NCI-H526 (cell line): ENCODE measurements at regions not wholly inside any gene's neighbourhood (a gene's known extent, or its start where the extent isn't known, plus 50 kb on each side); places are given as distances from the start of the nearest gene placed in this dataset.
"Not testable (repeated sequence)": the region's sequence is repeated elsewhere in the genome, so short reads cannot be mapped to it uniquely, and the experiment has no call there.

ENCODE experiments used
- DNase-seq, 2 experiments: peaks; one replicate each; lab custom pipeline; 2025; lab: John Stamatoyannopoulos, UW

DNA sequence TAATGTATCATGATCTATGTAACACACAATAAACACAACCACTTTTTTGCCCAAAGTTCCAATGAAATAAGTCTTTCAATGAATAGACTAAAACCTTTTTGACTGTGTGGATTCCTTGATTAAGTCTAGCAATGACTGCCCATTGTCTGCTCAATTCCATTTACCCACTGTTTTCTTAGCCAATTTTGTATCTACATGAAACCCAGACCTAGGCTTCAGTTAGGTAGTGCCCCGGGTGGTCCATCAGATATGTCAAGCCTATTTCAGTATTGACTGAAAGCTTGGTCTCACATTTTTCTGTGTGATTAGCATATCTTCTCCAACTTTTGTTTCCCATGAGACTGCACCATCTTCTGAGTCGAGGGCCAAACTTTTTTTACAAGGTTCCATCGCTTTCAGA lies 615.0 kb downstream of the C6orf118 start:
- DNase-seq, result no peak

DNA sequence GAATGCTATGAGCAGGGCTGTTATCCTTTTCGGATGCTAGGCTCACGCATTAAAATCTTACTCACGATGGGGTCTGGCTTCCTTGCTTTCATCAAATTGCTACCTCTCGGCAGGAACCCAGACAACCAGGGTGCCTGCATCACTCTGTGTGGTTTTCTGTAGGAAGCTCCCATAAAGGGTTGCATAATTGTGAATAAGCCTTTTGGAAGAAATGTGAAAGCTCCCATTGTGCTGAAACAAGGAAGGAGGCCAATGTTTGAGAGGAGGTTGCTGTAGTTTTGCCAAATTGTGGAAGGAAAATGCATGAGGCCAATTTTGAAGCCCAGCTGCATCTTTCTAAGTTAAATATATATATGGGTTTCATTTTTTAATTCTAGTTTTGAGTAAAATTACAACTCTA lies 615.5 kb downstream of the C6orf118 start:
- no peak for DNase-seq

DNA sequence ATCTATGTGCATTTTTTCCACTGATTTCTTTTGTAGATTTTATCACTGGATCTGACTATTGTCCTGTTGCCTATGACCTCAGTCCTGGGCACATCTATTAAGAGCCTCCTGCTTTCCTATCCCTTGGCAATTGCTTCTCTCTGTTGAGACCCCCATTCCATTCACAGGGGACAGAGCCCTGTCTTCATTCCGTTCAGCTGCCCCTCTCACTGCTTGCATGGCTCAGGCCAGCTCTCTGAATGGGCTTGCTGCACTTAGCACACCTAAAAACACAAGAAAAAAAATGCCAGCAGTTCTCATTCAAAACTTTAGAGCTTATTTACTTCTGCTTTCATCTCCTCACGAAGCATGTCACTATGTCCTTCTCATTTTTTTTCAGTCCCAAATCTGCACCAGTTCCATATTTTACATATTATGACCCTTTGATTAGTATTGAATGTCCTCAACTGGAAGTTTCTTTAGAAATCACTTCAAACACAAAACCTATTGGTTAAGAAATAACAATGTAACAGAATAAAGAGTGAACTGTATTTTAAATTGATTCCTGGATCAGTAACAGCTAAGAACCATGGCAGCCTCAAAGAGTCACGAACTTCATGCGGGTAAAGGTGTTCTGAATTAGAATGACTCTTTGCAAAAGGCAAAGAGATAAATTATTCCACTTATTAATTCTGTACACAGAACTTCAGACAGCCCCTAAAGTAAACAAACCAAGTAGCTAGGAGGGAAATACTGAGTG lies 616.5 kb downstream of the C6orf118 start:
- no peak for DNase-seq

DNA sequence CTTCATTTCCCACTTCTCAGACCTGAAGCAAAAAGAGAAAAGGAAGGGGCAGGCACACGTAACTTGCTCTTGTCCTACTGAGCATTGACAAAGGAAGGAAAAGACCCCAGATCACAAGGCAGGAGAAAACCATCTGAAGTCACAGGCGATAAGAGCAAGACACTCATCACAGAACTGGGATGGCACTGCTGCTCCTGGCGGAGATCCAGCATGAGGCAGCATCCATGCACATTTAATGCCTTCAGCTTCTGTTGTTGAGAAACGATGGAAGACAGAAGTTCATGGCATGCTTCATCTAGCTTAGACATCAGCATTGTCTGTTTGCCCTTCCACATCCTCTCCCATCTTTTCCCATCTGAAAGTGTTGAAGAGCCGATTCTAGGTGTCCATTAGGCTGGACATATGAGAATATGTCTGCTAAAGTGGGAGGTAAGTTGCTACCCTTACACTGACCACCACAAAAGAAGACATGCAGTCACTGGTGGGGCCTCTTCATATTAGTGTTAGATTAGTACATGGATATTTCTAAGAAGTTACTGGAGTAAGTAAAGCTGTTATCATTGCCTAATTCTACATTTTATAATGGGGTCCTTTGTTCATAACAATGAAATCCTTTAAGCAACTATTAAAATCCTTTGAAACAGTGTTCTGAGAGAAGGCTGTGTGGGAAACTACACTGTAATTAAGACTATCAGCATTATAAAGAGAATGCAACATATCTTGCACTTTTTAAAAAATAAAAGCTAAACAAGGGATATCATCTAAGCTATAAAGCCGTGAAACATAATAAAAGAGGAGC lies 618.5 kb downstream of the C6orf118 start:
- DNase-seq, result no peak

GRCh38 chr6:164690241-164690640 lies 619.2 kb downstream of the C6orf118 start:
- no peak for DNase-seq

DNA sequence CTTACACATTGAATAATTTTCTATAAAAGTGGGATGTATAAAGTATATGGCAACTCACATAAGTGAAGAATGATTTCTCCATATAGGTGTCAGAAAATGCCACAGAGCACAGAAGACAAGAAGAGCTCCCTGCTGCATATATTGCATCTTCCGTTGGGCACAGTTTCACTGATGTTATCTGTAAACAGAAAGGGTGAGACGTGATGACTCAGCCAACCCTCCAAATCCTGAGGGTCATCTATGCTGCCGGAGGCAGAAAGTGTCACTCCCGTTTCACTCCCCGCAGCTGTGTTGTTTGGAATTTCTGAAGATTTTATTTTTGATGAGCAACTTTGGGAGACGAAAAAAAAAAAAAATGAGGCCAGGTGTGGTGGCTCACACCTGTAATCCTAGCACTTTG lies 644.1 kb downstream of the C6orf118 start:
- DNase-seq, result no peak

DNA sequence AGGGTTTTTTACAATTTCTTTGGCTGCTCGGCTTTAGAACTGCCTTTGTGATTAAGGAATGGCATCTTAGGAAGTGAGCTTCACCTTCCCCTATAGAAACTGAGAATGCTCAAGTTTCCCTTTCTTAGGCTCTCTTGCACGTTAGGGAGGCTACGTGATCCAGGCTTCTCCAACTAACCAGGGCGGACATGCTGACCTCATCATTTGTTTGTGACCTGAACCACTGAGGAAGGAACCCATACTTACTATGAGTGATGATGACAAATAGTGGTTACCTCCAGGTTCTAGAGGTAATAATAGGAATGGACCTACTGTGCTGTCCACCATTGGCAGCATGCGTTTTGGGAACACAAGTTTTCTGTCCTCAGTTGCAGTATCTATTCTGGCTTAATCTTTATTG lies 645.8 kb downstream of the C6orf118 start:
- no peak for DNase-seq

DNA sequence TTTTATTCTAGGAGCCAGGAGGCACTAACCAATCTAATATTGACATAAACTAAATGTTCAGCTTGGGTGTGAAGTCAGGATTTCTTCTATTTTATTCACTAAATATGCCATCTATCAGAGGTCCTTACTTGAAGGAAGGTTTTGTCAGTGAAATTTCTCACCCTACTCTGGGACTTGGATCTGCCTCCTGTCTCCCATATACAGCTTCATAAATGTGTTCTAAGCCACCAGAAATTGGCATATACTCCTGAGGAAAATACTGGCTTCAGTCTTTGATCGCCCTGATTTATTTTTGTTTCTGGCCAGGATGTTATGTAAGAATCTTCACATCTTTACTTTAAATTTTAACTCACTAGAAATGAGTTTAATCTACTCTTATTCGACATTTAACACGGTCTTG lies 647.7 kb downstream of the C6orf118 start:
- no peak for DNase-seq

- no peak for DNase-seq
Observed at GRCh38 chr6:164660781-164661180, 648.6 kb downstream of the C6orf118 start.

- DNase-seq, result no peak
Observed at GRCh38 chr6:164640956-164641355, 668.4 kb downstream of the C6orf118 start.

DNA sequence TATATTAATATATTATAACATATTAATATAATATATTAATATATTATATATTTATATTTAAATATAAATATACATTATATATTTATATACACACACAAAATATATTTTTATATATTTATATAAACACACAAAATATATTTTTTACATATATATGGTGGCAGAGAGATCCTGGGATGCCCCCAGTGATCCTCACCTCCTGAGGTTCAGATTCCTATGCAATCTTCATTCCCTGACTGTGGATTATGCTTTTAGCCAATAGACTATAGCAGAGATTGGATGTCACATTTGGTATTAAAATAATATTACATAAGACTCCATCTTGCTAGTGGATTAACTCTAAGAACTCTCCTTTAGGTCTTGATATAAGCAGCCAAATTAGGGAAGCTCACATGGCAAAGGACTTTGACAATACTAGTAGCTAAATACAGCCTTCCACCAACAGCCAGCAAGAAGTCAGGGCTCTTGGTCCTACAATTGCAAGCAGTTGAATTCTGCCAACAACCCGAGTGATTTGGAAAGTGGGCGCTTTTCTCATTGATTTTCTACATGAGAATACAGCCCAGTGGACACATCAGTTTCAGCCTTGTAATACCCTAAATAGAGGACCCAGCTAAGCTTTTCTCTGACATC lies 681.0 kb downstream of the C6orf118 start:
- DNase-seq, result no peak

- no peak for DNase-seq
Observed at GRCh38 chr6:164616917-164617524, 692.4 kb downstream of the C6orf118 start.

DNA sequence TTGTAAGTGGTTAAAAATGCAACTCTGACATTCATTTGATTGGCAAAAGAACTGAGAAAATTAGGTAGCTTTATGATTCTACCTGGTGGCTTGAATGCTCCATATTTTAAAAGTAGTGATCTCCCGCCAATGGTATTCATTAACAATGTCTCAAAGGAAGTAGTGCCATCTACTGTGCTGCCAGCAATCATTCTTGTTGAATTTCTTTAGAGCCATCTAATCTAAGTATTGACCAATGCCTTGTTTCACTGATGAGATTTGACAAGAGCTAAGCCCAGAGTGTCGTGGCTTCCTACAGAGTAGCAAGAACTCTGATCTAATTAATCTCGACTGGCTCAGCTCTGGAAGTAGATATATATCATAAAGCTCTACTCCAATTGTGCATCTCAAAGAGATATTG lies 696.7 kb downstream of the C6orf118 start:
- no peak for DNase-seq

- not testable (repeated sequence) for DNase-seq
Observed at GRCh38 chr6:164610859-164611258, 698.5 kb downstream of the C6orf118 start.

DNA sequence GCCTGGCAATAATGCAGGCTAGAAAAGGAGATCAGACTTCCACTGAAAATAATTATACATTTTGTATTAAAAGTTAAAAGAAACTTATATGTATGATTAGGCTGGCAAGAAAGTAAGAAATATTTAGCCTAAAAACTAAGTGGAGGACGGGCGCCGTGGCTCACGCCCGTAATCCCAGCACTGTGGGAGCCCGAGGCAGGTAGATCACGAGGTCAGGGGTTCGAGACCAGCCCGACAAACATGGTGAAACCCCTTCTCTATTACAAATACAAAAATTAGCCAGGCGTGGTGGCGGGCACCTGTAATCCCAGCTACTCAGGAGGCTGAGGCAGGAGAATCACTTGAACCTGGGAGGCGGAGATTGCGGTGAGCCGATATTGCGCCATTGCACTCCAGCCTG lies 707.0 kb downstream of the C6orf118 start:
- DNase-seq, result not testable (repeated sequence)

DNA sequence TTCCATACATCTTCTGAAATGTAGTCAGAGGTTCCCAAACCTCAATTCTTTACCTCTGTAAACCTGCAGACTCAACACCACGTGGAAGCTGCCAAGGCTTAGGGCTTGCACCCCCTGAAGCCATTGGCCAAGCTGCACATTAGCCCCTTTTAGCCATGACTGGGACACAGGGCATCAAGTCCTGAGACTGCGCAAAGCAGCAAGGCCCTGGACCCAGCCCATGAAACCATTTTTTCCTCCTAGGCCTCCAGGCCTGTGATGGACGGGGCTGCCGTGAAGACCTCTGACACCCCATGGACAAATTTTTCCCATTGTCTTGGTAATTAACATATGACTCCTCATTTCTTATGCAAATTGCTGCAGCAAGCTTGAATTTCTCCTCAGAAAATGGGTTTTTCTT lies 727.8 kb downstream of the C6orf118 start:
- DNase-seq, result no peak

DNA sequence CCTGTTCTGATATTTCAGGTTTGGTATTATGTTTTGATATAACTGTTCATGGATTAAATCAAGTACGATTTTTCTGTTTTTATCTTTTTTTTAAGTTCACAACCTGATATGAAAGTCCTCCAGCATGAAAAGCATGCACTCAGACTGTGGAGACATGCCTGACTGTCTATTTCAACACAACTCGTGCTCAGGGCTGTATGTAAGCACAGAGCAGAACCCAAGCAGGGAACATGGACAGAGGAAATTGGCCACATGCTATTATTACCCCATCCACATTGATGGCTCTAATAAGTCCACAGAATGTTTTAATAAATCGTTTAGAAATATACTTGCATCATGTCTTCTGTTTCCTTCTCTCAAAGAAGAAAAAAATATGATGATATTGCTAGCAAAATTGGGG lies 730.4 kb downstream of the C6orf118 start:
- no peak for DNase-seq

- no peak for DNase-seq
Observed at GRCh38 chr6:164578616-164579015, 730.8 kb downstream of the C6orf118 start.

DNA sequence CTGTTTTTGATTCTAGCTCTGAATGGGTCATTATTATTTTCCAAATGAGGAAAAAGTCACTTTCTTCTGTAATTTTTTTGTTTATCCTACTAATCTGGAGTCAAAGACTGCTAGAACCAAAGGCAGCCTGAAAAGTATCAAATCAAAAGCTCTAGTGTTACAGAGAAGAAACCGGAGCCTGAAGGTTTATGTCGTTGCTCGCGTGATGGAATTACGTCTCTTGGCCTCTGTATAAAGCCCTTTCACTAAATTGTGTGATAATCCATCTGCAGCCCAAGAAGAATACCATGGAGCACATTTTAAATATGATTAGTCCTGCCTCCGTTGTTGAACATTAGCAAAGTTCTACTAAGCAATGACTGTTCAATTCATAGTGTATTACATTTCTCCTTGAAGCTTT lies 738.6 kb downstream of the C6orf118 start:
- DNase-seq, result no peak

- DNase-seq, result no peak
Observed at GRCh38 chr6:164569509-164569908, 739.9 kb downstream of the C6orf118 start.

DNA sequence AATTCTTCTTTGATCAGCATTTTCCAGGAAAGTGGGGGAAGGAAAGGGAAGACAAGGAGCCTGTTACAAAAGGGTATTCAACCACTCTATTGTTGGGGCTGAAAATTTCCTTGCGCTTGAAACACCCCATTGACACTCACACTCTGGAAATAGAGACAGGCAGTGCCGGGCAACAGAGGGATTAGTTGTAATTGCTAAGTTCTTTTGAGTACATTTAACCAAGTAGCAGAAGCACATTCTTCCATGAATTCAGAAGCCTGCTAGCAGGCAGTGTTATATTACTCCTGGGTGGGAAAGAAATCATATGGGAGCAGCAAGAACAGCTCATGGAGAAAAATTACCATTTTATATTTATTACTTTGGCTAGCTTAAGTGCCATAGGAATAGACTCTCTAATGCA lies 745.5 kb downstream of the C6orf118 start:
- DNase-seq, result no peak

- DNase-seq, result no peak
Observed at GRCh38 chr6:164561656-164562055, 747.7 kb downstream of the C6orf118 start.
